Right atrium auricular region (tissue), 2 donors: ENCODE measurements at regions not wholly inside any gene's neighbourhood (a gene's known extent, or its start where the extent isn't known, plus 50 kb on each side); places are given as distances from the start of the nearest gene placed in this dataset.
"Not testable (repeated sequence)": the region's sequence is repeated elsewhere in the genome, so short reads cannot be mapped to it uniquely, and the experiment has no call there.

Source experiments
- DNase-seq: peaks from one replicate; pipeline ENCODE4 v3.0.0-alpha.2; 2019; ENCODE audit warnings: low spot score
- H3K27ac ChIP-seq, 2 donors: fragments of 200-600 bp; sonication (generic); 1 replicate in 1 of 2; 2 replicates in 1 of 2; pipeline ENCODE4 v1.5.1; 2016 to 2019
- H3K27me3 ChIP-seq, 2 donors: fragments of 200-600 bp; sonication (generic); one replicate each; pipeline versions ENCODE4 v1.5.1 to v1.6.0; 2017 to 2019
- H3K36me3 ChIP-seq: fragments of 200-600 bp; sonication (generic); one replicate; pipeline ENCODE4 v1.5.1; 2016
- H3K4me1 ChIP-seq, 2 donors: fragments of 200-600 bp; sonication (generic); one replicate each; pipeline versions ENCODE4 v1.5.1 to v1.6.0; 2017 to 2019
- H3K4me3 ChIP-seq, 2 donors: fragments of 200-600 bp; sonication (generic); 1 replicate in 1 of 2; 2 replicates in 1 of 2; pipeline ENCODE4 v1.5.1; 2017 to 2019; ENCODE audit warnings: mild to moderate bottlenecking in 1 of 2, moderate library complexity in 1 of 2
- H3K9me3 ChIP-seq, 2 donors: fragments of 200-600 bp; sonication (generic); one replicate each; pipeline ENCODE4 v1.5.1; 2019
- TF ChIP-seq, protein P1 (sequence below), 2 donors: fragments of 200-600 bp; sonication (generic); IDR thresholded peaks; one replicate each; pipeline ENCODE4 v1.5.1; 2019; ENCODE audit warnings: antibody characterized with exemption in 2 of 2

DNA sequence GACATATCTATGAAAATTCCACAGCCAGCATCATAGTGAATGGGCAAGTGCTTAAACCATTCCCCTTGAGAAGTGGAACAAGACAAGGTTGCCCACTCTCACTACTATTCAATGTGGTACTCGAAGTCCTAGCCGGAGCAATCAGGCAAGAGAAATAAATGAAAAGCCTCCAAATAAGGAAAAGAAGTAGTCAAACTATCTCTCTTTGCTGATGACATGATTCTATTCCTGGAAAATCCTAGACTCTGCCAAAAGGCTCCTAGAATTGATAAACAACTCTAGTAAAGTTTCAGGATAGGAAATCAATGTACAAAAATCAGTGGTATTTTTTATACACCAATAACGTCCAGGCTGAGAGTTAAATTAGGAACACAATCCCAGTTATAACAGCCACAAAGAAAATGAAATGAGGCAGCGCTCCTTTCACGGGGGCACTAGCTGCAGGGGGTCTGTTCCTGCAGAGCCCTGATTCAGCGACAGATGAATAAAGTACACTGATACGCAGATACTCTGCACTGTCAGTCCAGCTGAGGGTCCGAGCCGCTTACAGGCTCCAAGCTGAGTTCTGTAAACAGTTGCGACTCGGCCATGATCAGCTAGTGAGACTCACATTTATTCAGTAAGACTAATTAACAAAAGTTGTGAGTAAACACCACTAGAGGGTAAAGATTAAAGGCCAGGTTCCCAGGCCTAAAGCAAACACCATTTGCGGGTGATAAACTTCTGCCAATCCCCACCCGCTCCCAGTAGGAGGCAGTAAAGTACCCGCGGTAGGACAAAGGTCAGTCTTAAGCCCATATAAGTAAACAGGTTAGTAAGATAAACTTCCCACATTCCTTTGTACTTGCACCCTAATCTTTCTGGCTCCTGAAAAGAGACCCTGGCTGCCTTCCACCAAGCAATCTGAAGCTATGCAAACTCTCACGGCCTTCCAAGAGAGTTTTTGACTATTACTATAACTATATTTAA lies 290.6 kb upstream of the GRID2 start:
- TF ChIP-seq, protein P1, sequence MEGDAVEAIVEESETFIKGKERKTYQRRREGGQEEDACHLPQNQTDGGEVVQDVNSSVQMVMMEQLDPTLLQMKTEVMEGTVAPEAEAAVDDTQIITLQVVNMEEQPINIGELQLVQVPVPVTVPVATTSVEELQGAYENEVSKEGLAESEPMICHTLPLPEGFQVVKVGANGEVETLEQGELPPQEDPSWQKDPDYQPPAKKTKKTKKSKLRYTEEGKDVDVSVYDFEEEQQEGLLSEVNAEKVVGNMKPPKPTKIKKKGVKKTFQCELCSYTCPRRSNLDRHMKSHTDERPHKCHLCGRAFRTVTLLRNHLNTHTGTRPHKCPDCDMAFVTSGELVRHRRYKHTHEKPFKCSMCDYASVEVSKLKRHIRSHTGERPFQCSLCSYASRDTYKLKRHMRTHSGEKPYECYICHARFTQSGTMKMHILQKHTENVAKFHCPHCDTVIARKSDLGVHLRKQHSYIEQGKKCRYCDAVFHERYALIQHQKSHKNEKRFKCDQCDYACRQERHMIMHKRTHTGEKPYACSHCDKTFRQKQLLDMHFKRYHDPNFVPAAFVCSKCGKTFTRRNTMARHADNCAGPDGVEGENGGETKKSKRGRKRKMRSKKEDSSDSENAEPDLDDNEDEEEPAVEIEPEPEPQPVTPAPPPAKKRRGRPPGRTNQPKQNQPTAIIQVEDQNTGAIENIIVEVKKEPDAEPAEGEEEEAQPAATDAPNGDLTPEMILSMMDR (IDR thresholded peaks at IDR 0.05): no peak
- H3K9me3 ChIP-seq: no peaks in the 10 kb centered on the region
- H3K27me3 ChIP-seq: no peaks in the 10 kb centered on the region
- no peak for DNase-seq
- no peak overlapping the region for H3K27ac ChIP-seq
- H3K4me1 ChIP-seq: no peaks in the 10 kb centered on the region
- H3K4me3 ChIP-seq: no peak overlapping the region
- no peaks in the 10 kb centered on the region for H3K36me3 ChIP-seq

DNA sequence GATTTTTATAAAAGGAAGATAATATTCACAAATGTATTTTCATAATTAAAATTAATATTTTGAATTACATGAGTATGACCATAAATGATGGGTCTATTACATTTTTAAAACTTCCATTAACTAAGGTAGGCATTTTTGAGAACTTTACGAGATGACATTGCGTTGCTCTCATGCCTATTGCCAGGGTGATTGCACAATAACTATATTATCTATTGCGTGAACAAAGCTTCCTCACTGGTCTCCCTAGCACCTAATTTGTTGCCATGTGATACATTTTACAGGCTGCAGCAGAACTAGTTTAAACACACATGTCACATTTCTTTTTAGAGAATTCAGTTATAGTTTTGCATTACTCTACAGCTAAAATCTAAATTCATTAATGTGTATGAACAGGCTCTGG lies 289.7 kb upstream of the GRID2 start:
- TF ChIP-seq, protein P1 (IDR thresholded peaks at IDR 0.05): no peak
- Histone ChIP-seq H3K36me3 (no peaks in the 10 kb centered on the region), H3K4me1 (no peaks in the 10 kb centered on the region), H3K9me3 (no peaks in the 10 kb centered on the region), H3K27me3 (no peaks in the 10 kb centered on the region), H3K4me3 (no peak overlapping the region), H3K27ac (no peak overlapping the region)
- DNase-seq: no peak

DNA sequence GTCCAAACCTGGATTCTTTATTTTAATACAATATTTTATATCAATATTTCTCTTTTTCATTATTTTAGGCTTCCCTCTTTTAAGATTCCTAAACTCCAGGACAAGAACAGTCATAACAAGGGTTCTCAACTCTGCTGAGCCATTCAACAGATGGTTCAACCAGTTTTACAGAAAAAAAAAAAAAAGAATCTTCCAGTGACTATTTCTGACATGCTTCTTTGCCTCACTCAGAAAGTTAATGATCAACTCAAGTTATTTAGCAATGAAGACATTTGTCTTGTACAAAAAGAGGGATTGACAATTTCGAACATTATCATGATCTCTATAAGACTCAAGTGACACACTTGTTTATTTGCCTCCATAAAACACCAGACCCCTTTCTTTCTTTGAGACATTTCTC lies 282.6 kb upstream of the GRID2 start:
- no peak for DNase-seq
- Histone ChIP-seq H3K4me3 (no peak overlapping the region), H3K9me3 (no peaks in the 10 kb centered on the region), H3K36me3 (no peaks in the 10 kb centered on the region), H3K4me1 (no peaks in the 10 kb centered on the region), H3K27ac (no peak overlapping the region), H3K27me3 (no peaks in the 10 kb centered on the region)
- TF ChIP-seq, protein P1 (IDR thresholded peaks at IDR 0.05): no peak

DNA sequence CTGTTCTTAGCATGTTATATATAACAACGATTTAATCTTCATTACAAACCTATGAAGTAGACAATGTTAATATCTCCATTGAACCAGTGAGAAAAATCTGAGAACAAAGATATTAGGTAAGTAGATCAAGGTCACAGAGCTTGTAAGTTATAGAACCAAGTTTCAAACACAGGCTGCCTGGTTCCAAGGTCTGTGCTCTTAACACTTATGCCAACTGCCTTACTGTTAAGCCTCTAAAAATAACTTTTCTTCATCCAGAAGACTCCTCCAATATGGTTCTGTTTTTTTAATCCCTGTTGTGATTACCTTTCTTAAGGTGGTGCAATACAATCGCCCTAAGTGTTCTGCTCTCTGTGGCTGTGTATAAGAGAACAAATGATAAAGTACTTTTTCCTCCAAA lies 282.0 kb upstream of the GRID2 start:
- TF ChIP-seq, protein P1 (IDR thresholded peaks at IDR 0.05): no peak
- Histone ChIP-seq H3K4me3 (no peak overlapping the region), H3K27ac (no peak overlapping the region), H3K4me1 (no peaks in the 10 kb centered on the region), H3K36me3 (no peaks in the 10 kb centered on the region), H3K27me3 (no peaks in the 10 kb centered on the region), H3K9me3 (no peaks in the 10 kb centered on the region)
- DNase-seq: no peak

DNA sequence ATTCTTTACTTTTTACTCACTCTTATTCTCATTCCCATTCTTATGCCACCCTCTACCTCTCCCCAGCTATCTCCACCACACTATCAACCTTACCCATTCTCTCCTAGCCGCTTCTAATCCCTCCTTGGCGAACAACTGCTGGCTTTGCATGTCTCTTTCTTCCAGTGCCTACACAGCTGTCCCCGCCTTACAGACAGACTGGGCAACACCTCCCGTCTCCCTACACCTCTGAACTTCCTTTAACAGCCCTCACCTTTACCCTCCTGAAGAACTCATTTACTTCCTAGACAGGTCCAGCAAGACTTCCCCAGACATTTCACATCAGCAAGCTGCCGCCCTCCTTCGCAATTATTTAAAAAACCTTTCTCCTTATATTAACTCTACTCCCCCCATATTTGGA lies 274.9 kb upstream of the GRID2 start:
- not testable (repeated sequence) for H3K36me3 ChIP-seq, H3K27me3 ChIP-seq, H3K4me3 ChIP-seq, H3K4me1 ChIP-seq, H3K9me3 ChIP-seq, H3K27ac ChIP-seq, DNase-seq

DNA sequence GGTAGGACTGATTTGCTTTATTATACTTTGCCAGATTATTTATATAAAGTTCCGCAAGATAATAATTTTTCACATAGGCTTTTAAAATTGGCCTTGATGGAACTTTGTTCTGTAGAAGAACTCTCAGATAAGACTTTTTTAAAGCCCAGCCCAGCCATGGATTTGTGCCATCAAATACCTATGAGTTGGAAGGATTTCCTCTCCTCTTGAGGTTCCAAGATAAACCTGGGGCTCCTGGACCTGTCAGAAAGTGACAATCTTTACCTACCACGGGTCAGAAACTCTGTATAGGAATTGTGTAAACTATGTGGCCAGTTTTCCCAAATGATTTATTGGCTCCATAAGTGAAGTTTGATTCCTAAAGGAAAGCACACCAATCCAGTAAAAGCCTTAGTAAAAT lies 271.9 kb upstream of the GRID2 start:
- no peaks in the 10 kb centered on the region for H3K9me3 ChIP-seq
- H3K27me3 ChIP-seq: no peaks in the 10 kb centered on the region
- no peak overlapping the region for H3K4me3 ChIP-seq
- H3K4me1 ChIP-seq: no peaks in the 10 kb centered on the region
- TF ChIP-seq, protein P1 (IDR thresholded peaks at IDR 0.05): no peak
- no peak overlapping the region for H3K27ac ChIP-seq
- H3K36me3 ChIP-seq: no peaks in the 10 kb centered on the region
- DNase-seq: no peak
